Stimulated activated CD4-positive, alpha-beta T cell treated with anti-CD3 and anti-CD28 coated beads, Interleukin-4, amount 100 ng/mL, for 48 hours (primary cell): ENCODE measurements at regions not wholly inside any gene's neighbourhood (a gene's known extent, or its start where the extent isn't known, plus 50 kb on each side); places are given as distances from the start of the nearest gene placed in this dataset.

Source experiments
- DNase-seq, 2 donors: peaks; one replicate each; pipeline ENCODE4 v3.0.0-alpha.2; 2020; ENCODE audit warnings: low read depth in 2 of 2

DNA sequence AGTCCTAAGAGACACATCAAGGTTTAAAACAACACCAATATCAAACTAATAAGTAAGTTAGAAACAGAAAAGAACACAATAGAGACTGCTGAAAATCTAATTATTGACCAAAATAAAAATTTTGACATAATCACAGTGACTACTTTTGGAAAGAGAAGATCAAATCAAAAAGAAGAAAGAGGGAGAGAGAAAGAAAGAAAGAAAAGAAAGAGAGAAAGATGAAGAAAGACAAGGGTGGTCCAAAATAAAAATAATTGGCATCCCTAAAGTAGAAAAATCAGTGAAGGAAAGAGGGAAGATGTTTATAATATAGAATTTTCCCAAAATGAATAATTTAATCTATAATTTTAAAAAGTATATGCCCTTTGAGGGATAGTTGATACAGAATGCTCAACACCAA is 118.8 kb upstream of the VIPR2 start:
- DNase-seq: no peak

DNA sequence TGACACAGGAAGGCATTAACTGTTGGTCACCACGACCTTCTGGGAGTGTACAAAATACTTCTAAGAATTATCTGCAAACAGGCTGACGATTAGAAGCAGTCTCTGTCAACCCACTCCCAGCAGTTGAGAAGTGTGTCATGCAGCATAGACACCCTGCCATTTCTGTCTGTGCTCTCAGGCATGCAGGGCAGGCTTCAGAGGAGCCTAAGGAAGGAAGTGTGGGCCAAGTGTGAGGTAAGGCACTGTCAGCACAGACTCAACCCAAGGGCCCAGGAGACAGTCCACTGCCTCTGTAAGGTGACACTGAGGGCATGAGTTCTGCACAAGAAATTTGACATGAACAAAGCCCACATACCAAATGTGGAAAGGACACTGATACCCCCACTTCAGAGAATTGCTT is 109.0 kb upstream of the VIPR2 start:
- DNase-seq: no peak

DNA sequence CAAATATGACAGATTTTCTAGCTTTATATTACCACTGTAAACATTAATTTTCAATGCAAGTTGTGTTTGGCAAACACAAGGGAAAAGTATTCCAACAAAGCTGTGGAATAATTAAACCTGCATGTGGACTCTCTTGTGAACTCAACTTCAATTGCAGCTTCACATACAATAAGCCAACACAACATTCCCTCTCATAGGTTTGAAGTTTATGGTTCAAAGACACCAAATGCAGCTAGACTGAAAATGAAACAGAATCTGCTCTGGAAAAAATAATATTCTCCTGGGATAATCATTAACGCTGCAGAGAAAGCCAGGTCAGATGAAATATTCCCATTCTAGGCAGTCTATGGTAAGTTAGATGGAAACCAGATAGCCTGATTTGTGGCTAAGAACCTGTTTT is 105.8 kb upstream of the VIPR2 start:
- DNase-seq: no peak

- no peak for DNase-seq
Observed at GRCh38 chr7:159249671-159250070, 105.0 kb upstream of the VIPR2 start.

DNA sequence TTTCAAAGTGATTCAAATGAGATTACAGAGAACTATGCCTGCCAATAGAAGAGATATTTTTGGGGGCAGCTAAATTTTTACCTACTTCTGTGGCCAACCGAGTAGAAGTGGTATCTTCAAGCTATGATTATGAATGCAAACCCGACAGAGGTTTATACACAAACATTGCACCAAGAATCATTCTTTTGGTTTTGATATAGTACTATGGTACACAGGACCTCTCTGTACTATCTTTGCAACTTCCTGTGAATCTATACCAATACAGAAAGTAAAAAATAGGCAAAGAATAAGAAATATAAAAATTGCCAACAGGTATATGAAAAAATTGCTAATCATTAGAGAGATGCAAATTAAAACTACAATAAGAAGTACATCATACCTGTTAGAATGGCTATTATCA is 103.2 kb upstream of the VIPR2 start:
- no peak for DNase-seq

- DNase-seq: no peak
Observed at GRCh38 chr7:159246702-159247480, 102.2 kb upstream of the VIPR2 start.

DNA sequence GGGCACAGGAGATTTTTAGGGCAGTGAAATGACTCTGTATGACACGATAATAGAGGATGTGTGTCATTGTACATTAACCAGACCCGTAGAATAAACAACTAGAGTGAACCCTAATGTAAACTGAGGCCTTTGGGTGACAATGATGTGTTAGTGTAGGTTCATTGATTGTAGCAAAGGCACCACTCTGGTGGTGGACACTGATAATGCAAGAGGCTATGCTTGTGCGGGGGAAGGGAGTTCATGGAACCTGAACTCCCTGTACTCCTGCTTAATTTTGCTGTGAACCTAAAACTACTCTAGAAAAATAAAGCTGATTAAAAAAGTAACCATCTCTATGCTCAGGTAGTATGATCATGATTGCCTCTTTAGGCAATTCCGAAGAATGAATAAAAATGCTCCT is 96.3 kb upstream of the VIPR2 start:
- no peak for DNase-seq

DNA sequence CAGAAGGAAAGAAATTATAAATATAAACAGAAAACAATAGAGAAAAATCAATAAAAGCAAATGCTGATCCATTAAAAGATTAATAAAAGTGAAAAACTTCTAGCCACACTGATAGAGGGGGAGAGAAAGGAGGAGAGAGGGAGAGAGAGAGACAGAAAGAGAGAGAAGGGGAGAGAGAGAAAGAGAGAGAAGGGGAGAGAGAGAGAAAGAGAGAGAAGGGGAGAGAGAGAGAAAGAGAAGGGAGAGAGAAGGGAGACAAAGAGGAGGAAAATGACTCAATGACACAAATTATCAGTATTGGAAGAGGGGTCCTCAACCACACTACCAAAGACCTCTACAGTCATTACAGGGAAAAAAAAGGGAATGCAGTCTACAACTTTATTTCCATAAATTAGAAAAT is 94.4 kb upstream of the VIPR2 start:
- no peak for DNase-seq

- DNase-seq: no peak
Observed at GRCh38 chr7:159238541-159238940, 93.9 kb upstream of the VIPR2 start.

GRCh38 chr7:159237022-159237653 is 92.5 kb upstream of the VIPR2 start:
- DNase-seq: no peak

GRCh38 chr7:159231017-159231416 is 86.3 kb upstream of the VIPR2 start:
- DNase-seq: no peak

DNA sequence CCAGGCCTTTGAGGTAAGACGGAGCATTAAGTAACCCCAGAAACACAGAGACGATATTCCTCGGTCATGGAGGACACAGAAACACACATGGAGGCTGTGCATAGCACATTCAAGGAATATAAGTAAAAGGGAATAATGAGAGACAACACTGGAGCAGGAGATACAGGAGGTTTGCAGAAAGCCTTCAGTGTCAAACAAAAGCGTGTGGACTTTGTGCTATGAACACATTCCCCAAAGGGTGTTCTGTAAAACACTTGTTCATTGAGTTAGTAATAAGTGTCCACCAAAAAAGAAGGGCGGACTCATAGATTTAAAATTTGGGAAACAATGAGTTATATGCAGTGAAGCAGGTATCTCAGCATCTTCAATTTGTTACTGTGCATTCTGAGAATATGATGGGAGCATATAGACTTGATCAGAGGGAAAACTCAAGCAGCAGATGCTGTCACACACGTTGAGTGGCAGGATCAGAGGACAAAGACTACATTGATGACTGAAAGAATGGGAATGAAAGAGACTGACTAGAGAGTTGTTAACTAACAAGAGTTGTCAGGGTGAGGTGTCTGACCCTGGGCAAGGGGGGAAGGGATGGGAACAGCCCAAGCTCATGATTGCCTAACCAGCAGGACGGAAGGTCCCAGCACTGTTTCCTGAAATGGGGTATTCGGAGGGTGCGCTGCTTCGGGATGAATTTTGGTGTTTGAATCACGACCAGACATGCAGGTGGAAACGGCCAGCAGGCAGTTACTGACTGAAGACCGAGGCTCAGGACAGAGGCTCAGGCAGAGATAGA is 85.2 kb upstream of the VIPR2 start:
- no peak for DNase-seq

GRCh38 chr7:159227433-159227832 is 82.8 kb upstream of the VIPR2 start:
- DNase-seq: no peak

GRCh38 chr7:159226011-159226702 is 81.5 kb upstream of the VIPR2 start:
- DNase-seq: no peak

DNA sequence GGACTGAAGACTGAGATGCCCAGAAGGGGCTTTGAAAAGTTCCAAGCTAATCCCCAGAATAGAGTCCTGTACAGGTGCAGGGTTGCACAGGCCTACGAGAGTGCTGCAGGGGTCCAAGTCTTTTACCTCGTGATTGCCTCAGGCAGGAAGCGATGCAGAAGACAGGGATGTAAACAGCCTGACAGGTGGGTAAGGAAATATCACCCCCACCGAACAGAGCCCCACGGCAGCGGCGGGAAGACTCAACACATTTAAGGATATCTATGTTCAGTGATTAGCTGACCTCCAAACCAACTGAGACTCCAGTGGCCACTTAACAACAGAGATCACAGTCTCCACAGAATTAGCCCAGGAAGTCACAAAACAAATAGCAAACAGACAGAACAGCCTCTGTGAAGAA is 73.9 kb upstream of the VIPR2 start:
- no peak for DNase-seq

DNA sequence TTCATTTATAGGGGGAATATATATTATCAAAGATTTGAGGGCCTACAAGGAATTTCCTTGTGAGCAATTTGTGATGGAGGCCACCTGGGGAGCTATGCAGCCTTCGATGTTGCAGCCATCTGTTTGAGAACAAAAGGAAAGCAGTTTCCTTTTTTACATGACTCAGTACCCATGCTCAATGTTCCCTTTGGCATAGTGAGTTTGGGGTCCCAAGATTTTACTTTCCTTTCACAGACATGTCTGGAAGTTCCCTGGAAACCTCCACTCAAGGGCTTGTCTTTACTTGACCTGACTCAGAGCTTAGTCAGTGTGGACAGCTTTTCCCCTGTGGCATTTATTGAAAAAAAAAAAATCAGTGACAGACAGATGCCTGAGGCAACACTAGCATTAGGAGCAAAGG is 73.5 kb upstream of the VIPR2 start:
- DNase-seq: no peak

DNA sequence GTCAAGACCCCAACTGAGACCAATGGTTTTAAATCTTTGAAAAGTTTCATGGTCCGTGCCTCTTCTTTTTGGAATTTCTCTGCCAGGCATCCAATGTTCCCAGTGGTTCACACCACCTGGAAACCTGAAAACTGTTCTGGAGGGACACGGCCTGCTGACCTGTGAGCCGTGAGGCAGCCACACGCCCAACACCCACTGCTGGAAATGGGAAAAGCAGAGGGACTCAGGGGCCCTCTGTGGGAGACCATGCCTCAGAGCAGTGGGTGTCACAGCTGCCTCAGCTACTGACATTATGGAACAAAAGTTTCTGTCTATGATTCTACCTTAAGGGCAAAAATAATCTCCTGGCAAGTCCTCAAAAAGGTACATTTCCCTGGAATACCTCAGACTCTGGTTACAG is 70.4 kb upstream of the VIPR2 start:
- DNase-seq: no peak

DNA sequence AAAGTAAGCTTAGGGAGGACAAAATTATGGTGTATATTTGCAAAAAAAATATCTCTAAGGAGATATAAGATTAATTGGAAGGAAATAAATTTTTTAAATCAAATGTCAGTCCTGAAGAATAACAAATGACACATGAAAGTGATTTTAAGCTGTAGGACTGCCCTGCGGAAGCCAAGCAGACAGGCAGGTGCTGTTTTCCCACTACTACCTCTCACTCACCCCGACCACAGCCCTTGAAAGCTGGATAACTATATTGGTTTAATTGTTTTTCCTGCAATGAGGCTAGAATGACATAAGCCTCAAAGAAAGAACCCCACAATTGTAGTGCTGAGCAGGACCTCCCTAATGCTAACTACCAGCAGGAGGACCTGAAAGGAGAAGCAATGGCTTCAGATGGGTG is 68.6 kb upstream of the VIPR2 start:
- DNase-seq: no peak

- DNase-seq: no peak
Observed at GRCh38 chr7:159212226-159212625, 67.6 kb upstream of the VIPR2 start.

DNA sequence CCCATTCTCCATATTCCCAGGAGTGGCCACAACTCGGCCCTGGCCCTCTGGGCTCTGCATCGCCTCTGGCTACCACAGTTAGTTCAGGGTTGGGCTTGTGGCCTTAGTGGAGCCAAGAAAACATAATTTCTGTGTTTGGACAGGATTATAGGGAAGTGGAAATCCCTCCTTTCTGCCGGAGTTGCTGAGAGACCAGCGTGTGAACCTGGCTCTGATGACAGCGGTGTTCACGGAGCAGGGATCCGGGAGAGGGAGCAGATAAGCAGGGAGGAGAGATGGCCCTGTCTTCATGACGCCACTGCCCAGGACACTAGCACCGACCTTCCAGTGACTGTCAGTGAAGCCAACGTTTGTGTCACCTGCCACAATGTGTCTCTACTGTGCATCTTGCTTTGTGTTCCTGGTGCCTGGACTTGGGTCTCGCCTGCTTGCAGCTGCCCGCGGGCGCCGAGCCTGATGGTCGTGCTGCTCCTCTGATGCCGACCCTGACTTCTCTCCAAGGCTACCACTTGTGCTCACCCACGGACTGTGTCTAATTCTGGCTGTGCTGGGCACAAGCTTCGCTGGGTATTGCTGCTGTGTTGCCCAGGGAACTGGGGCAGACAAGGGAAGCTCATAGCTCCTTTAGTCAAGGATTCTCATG is 67.0 kb upstream of the VIPR2 start:
- no peak for DNase-seq

GRCh38 chr7:159210581-159211235 is 66.0 kb upstream of the VIPR2 start:
- no peak for DNase-seq
